ENCODE measurements at regions not wholly inside any gene's neighbourhood (a gene's known extent, or its start where the extent isn't known, plus 50 kb on each side); places are given as distances from the start of the nearest gene placed in this dataset.

DNA sequence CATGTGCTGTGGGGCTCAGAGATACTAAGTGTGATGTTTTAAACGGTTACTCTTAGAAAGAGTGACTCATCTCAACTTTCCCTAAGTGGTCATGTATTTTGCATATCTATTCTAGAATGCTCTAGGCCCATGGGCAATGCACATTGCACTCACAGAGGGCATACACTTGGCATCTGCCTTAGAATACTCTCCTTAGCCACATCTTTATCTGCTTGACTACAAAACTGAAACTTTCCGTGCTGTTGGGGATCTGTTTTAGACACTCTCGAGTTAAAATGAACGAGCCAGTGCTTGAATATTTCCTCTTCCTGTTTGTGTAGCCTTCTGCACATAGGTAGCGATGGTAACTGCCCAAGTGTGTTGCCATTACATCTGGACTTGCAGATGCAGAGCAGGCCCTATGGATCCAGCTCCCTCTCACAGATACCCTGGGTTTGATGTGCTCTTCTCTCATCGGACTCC is 180.5 kb downstream of the CAND1 start (continued):
- TF ChIP-seq, protein P1, sequence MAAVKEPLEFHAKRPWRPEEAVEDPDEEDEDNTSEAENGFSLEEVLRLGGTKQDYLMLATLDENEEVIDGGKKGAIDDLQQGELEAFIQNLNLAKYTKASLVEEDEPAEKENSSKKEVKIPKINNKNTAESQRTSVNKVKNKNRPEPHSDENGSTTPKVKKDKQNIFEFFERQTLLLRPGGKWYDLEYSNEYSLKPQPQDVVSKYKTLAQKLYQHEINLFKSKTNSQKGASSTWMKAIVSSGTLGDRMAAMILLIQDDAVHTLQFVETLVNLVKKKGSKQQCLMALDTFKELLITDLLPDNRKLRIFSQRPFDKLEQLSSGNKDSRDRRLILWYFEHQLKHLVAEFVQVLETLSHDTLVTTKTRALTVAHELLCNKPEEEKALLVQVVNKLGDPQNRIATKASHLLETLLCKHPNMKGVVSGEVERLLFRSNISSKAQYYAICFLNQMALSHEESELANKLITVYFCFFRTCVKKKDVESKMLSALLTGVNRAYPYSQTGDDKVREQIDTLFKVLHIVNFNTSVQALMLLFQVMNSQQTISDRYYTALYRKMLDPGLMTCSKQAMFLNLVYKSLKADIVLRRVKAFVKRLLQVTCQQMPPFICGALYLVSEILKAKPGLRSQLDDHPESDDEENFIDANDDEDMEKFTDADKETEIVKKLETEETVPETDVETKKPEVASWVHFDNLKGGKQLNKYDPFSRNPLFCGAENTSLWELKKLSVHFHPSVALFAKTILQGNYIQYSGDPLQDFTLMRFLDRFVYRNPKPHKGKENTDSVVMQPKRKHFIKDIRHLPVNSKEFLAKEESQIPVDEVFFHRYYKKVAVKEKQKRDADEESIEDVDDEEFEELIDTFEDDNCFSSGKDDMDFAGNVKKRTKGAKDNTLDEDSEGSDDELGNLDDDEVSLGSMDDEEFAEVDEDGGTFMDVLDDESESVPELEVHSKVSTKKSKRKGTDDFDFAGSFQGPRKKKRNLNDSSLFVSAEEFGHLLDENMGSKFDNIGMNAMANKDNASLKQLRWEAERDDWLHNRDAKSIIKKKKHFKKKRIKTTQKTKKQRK (IDR thresholded peaks at IDR 0.05; ENCODE audit: low read depth, low read length): no peak
- TF ChIP-seq SREBF1 (IDR thresholded peaks at IDR 0.05; ENCODE audit: low read length) (no peak), RAD21 (IDR thresholded peaks at IDR 0.05; ENCODE audit: insufficient read depth, low read depth, low read length) (no peak), ETV6 (conservative IDR thresholded peaks at IDR 0.05 in 1 of 2, IDR thresholded peaks at IDR 0.05 in 1 of 2; ENCODE audit: borderline replicate concordance in 1 of 2, low read depth in 1 of 2) (peak in 1 of 2 experiments; percentile 77; a peak in 1 of 4 replicates), CREM (IDR thresholded peaks at IDR 0.05; ENCODE audit: low read depth) (peak; percentile 70; the same call in 1 of the 2 replicates), SRF (IDR thresholded peaks at IDR 0.05; ENCODE audit: low read depth in 2 of 2, low read length in 2 of 2) (no peak), ZNF217 (IDR thresholded peaks at IDR 0.05) (no peak)
- TF ChIP-seq, protein P2, sequence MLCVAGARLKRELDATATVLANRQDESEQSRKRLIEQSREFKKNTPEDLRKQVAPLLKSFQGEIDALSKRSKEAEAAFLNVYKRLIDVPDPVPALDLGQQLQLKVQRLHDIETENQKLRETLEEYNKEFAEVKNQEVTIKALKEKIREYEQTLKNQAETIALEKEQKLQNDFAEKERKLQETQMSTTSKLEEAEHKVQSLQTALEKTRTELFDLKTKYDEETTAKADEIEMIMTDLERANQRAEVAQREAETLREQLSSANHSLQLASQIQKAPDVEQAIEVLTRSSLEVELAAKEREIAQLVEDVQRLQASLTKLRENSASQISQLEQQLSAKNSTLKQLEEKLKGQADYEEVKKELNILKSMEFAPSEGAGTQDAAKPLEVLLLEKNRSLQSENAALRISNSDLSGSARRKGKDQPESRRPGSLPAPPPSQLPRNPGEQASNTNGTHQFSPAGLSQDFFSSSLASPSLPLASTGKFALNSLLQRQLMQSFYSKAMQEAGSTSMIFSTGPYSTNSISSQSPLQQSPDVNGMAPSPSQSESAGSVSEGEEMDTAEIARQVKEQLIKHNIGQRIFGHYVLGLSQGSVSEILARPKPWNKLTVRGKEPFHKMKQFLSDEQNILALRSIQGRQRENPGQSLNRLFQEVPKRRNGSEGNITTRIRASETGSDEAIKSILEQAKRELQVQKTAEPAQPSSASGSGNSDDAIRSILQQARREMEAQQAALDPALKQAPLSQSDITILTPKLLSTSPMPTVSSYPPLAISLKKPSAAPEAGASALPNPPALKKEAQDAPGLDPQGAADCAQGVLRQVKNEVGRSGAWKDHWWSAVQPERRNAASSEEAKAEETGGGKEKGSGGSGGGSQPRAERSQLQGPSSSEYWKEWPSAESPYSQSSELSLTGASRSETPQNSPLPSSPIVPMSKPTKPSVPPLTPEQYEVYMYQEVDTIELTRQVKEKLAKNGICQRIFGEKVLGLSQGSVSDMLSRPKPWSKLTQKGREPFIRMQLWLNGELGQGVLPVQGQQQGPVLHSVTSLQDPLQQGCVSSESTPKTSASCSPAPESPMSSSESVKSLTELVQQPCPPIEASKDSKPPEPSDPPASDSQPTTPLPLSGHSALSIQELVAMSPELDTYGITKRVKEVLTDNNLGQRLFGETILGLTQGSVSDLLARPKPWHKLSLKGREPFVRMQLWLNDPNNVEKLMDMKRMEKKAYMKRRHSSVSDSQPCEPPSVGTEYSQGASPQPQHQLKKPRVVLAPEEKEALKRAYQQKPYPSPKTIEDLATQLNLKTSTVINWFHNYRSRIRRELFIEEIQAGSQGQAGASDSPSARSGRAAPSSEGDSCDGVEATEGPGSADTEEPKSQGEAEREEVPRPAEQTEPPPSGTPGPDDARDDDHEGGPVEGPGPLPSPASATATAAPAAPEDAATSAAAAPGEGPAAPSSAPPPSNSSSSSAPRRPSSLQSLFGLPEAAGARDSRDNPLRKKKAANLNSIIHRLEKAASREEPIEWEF (IDR thresholded peaks at IDR 0.05; ENCODE audit: insufficient replicate concordance, low read depth, low read length): no peak
- TF ChIP-seq, protein P3, sequence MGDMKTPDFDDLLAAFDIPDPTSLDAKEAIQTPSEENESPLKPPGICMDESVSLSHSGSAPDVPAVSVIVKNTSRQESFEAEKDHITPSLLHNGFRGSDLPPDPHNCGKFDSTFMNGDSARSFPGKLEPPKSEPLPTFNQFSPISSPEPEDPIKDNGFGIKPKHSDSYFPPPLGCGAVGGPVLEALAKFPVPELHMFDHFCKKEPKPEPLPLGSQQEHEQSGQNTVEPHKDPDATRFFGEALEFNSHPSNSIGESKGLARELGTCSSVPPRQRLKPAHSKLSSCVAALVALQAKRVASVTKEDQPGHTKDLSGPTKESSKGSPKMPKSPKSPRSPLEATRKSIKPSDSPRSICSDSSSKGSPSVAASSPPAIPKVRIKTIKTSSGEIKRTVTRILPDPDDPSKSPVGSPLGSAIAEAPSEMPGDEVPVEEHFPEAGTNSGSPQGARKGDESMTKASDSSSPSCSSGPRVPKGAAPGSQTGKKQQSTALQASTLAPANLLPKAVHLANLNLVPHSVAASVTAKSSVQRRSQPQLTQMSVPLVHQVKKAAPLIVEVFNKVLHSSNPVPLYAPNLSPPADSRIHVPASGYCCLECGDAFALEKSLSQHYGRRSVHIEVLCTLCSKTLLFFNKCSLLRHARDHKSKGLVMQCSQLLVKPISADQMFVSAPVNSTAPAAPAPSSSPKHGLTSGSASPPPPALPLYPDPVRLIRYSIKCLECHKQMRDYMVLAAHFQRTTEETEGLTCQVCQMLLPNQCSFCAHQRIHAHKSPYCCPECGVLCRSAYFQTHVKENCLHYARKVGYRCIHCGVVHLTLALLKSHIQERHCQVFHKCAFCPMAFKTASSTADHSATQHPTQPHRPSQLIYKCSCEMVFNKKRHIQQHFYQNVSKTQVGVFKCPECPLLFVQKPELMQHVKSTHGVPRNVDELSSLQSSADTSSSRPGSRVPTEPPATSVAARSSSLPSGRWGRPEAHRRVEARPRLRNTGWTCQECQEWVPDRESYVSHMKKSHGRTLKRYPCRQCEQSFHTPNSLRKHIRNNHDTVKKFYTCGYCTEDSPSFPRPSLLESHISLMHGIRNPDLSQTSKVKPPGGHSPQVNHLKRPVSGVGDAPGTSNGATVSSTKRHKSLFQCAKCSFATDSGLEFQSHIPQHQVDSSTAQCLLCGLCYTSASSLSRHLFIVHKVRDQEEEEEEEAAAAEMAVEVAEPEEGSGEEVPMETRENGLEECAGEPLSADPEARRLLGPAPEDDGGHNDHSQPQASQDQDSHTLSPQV (IDR thresholded peaks at IDR 0.05): no peak
- TF ChIP-seq, protein P4, sequence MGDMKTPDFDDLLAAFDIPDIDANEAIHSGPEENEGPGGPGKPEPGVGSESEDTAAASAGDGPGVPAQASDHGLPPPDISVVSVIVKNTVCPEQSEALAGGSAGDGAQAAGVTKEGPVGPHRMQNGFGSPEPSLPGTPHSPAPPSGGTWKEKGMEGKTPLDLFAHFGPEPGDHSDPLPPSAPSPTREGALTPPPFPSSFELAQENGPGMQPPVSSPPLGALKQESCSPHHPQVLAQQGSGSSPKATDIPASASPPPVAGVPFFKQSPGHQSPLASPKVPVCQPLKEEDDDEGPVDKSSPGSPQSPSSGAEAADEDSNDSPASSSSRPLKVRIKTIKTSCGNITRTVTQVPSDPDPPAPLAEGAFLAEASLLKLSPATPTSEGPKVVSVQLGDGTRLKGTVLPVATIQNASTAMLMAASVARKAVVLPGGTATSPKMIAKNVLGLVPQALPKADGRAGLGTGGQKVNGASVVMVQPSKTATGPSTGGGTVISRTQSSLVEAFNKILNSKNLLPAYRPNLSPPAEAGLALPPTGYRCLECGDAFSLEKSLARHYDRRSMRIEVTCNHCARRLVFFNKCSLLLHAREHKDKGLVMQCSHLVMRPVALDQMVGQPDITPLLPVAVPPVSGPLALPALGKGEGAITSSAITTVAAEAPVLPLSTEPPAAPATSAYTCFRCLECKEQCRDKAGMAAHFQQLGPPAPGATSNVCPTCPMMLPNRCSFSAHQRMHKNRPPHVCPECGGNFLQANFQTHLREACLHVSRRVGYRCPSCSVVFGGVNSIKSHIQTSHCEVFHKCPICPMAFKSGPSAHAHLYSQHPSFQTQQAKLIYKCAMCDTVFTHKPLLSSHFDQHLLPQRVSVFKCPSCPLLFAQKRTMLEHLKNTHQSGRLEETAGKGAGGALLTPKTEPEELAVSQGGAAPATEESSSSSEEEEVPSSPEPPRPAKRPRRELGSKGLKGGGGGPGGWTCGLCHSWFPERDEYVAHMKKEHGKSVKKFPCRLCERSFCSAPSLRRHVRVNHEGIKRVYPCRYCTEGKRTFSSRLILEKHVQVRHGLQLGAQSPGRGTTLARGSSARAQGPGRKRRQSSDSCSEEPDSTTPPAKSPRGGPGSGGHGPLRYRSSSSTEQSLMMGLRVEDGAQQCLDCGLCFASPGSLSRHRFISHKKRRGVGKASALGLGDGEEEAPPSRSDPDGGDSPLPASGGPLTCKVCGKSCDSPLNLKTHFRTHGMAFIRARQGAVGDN (IDR thresholded peaks at IDR 0.05): no peak
- TF ChIP-seq, protein P5, sequence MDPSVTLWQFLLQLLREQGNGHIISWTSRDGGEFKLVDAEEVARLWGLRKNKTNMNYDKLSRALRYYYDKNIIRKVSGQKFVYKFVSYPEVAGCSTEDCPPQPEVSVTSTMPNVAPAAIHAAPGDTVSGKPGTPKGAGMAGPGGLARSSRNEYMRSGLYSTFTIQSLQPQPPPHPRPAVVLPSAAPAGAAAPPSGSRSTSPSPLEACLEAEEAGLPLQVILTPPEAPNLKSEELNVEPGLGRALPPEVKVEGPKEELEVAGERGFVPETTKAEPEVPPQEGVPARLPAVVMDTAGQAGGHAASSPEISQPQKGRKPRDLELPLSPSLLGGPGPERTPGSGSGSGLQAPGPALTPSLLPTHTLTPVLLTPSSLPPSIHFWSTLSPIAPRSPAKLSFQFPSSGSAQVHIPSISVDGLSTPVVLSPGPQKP (IDR thresholded peaks at IDR 0.05; ENCODE audit: low read depth, low read length): no peak

Data from GM12878 (cell line).